Panc1 (cell line): ENCODE measurements at regions not wholly inside any gene's neighbourhood (a gene's known extent, or its start where the extent isn't known, plus 50 kb on each side); places are given as distances from the start of the nearest gene placed in this dataset.

ENCODE experiments used
- ATAC-seq: fragments of 200-7000 bp; cut with Tn5 transposase; 2 replicates; pipeline ENCODE4 v1.9.1; 2020; ENCODE audit warnings: mild to moderate bottlenecking, moderate library complexity
- BruUV-seq: library from RNA; stranded (reverse); fragments of 400-500 nt; replicated peaks from 2 replicates; lab custom pipeline; 2021; lab: Mats Ljungman, UMichigan
- CTCF ChIA-PET: fragments of 300-600 bp; sonication (Branson Sonifier 250); formaldehyde crosslinking; loops from one replicate; lab custom pipeline; 2022; ENCODE audit warnings: antibody characterized with exemption; lab: Charles Lee
- POLR2A ChIA-PET: fragments of 300-600 bp; sonication (Branson Sonifier 250); formaldehyde crosslinking; loops from one replicate; lab custom pipeline; 2022; ENCODE audit warnings: antibody characterized with exemption; lab: Charles Lee
- DNase-seq: peaks from one replicate; pipeline ENCODE4 v3.0.0-alpha.2; 2010; ENCODE audit warnings: low read depth, low spot score
- H3K27ac ChIP-seq: 2 replicates; pipeline ENCODE4 v1.5.1; 2011; ENCODE audit warnings: mild to moderate bottlenecking, low read length, inconsistent platforms
- H3K27me3 ChIP-seq: fragments of 200-500 bp; sonication (Bioruptor generic); 2 replicates; pipeline ENCODE4 v1.6.0; 2014; ENCODE audit warnings: low read length, inconsistent platforms; ENCODE audit not compliant: control insufficient read depth, insufficient read depth
- H3K36me3 ChIP-seq: fragments of 200-500 bp; sonication (Bioruptor generic); 2 replicates; pipeline ENCODE4 v1.5.1; 2014; ENCODE audit warnings: inconsistent platforms, mild to moderate bottlenecking, low read length, moderate library complexity; ENCODE audit not compliant: control insufficient read depth, insufficient read depth
- H3K4me1 ChIP-seq: 2 replicates; pipeline ENCODE4 v1.5.1; 2011; ENCODE audit warnings: inconsistent platforms, mild to moderate bottlenecking, low read length, moderate library complexity; ENCODE audit not compliant: control insufficient read depth, insufficient read depth
- H3K4me3 ChIP-seq, 2 experiments: 2 replicates each; pipeline ENCODE4 v1.5.1; 2011 to 2012; ENCODE audit warnings: low read depth in 2 of 2, low read length in 2 of 2, mild to moderate bottlenecking in 2 of 2, inconsistent platforms in 1 of 2, moderate library complexity in 1 of 2
- H3K9me3 ChIP-seq: fragments of 200-500 bp; sonication (Bioruptor generic); 2 replicates; pipeline ENCODE4 v1.5.1; 2014; ENCODE audit warnings: low read depth, mild to moderate bottlenecking, inconsistent platforms, low read length, moderate library complexity; ENCODE audit not compliant: control insufficient read depth, insufficient read depth
- CTCF ChIP-seq: fragments of 450-650 bp; IDR thresholded peaks from 2 replicates; pipeline ENCODE4 v1.5.1; 2017; ENCODE audit warnings: mild to moderate bottlenecking
- POLR2AphosphoS5 ChIP-seq: IDR thresholded peaks from 2 replicates; pipeline ENCODE4 v1.6.1; 2012; ENCODE audit warnings: mild to moderate bottlenecking, low read depth, low read length, moderate library complexity
- SIN3A ChIP-seq: IDR thresholded peaks from 2 replicates; pipeline ENCODE4 v1.6.1; 2012; ENCODE audit warnings: low read depth, mild to moderate bottlenecking, low read length, moderate library complexity, borderline replicate concordance; ENCODE audit not compliant: insufficient read depth
- TCF7L2 ChIP-seq: IDR thresholded peaks from 2 replicates; pipeline ENCODE4 v1.6.1; 2011; ENCODE audit warnings: mild to moderate bottlenecking, low read depth, low read length, inconsistent platforms
- in situ Hi-C: cut with HindIII; loops from 2 replicates; pipeline ENCODE4 v1.10.0; 2016; ENCODE audit warnings: low sequenced_read_pairs, low pct_unique_long_range_greater_than_20kb
- intact Hi-C: fragments of 100-400 bp; cut with micrococcal nuclease; formaldehyde crosslinking; loops from one replicate; pipeline ENCODE4 v1.10.0; 2022; ENCODE audit not compliant: unreplicated experiment
- TF ChIP-seq, protein P1 (sequence below), 2 experiments: IDR thresholded peaks; 2 replicates each; pipeline ENCODE4 v1.6.1; 2011 to 2012; ENCODE audit warnings: low read depth in 2 of 2, control low read depth in 1 of 2, low read length in 1 of 2, mild to moderate bottlenecking in 1 of 2, moderate library complexity in 1 of 2; ENCODE audit not compliant: insufficient read depth in 1 of 2

DNA sequence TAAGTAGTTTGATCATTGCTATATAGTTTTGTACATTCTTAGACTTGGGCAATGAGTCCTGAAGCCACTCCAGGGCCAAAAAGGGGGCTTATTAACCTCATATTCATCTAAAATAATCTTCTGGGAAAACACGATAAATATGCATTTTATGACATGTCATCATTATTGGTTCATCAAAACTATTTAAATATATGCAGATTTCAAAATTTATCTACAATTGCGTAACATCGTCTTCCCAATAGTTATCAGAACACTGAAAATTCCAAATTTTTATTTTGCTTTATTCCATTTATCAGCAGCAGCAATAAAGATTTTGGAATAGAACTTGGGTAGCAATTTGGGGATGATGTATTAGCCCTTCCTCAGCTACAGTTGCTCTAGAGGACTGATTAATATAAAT, 550.0 kb downstream of the IQCM start:
- ChIA-PET CTCF (no interaction called here), POLR2A (no interaction called here)

DNA sequence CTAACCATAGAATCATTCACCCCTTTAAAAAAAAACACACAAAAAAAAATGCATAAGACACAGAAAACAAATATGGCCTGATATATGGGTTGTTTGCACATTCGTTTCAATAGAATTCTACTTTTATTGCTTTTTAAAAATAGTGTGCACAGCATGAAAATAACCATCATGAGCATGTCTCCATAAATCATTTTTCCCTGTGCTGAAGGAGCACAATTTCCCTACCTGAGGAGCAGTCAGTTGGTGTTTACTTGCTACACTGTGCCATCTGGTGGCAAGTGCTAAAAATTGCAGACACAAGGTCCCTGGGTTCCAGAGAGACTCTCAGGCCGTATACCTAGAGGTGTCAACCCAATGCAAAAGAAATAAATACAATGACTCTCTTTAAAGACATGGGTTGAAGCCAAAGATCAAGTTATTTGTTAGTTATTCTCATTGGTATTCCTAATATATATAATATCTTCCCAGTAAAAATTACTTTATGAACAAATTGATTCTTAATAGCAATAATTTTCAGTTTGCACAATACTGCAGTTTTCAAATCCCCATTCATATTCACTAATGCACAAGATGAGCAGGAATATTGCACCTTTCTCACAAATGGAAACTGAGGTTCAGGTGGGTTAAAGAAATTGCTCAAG, 551.4 kb downstream of the IQCM start:
- Histone ChIP-seq H3K9me3 (no peaks in the 10 kb centered on the region), H3K4me1 (no peaks in the 10 kb centered on the region), H3K4me3 (no peak overlapping the region), H3K27me3 (no peaks in the 10 kb centered on the region), H3K36me3 (no peaks in the 10 kb centered on the region), H3K27ac (no peak overlapping the region)
- TF ChIP-seq CTCF (peak; percentile 69), TCF7L2 (no peak)
- intact Hi-C loops (no loop called here), in situ Hi-C loops (no loop called here)
- peak; percentile 76 for ATAC-seq
- CTCF ChIA-PET, result no interaction called here
- POLR2A ChIA-PET, result no interaction called here
- peak; percentile 22 for DNase-seq
- BruUV-seq, result no TSS peak

More for the DNA sequence above, 550.0 kb downstream of the IQCM start:
- intact Hi-C loops (no loop called here), in situ Hi-C loops (no loop called here)
- Histone ChIP-seq H3K4me1 (no peaks in the 10 kb centered on the region), H3K9me3 (no peaks in the 10 kb centered on the region), H3K36me3 (no peaks in the 10 kb centered on the region), H3K27ac (no peak overlapping the region), H3K4me3 (no peak overlapping the region), H3K27me3 (no peaks in the 10 kb centered on the region)
- DNase-seq, result no peak
- no peak for TF ChIP-seq CTCF
- TF ChIP-seq, protein P1, sequence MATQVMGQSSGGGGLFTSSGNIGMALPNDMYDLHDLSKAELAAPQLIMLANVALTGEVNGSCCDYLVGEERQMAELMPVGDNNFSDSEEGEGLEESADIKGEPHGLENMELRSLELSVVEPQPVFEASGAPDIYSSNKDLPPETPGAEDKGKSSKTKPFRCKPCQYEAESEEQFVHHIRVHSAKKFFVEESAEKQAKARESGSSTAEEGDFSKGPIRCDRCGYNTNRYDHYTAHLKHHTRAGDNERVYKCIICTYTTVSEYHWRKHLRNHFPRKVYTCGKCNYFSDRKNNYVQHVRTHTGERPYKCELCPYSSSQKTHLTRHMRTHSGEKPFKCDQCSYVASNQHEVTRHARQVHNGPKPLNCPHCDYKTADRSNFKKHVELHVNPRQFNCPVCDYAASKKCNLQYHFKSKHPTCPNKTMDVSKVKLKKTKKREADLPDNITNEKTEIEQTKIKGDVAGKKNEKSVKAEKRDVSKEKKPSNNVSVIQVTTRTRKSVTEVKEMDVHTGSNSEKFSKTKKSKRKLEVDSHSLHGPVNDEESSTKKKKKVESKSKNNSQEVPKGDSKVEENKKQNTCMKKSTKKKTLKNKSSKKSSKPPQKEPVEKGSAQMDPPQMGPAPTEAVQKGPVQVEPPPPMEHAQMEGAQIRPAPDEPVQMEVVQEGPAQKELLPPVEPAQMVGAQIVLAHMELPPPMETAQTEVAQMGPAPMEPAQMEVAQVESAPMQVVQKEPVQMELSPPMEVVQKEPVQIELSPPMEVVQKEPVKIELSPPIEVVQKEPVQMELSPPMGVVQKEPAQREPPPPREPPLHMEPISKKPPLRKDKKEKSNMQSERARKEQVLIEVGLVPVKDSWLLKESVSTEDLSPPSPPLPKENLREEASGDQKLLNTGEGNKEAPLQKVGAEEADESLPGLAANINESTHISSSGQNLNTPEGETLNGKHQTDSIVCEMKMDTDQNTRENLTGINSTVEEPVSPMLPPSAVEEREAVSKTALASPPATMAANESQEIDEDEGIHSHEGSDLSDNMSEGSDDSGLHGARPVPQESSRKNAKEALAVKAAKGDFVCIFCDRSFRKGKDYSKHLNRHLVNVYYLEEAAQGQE (IDR thresholded peaks at IDR 0.05; ENCODE audit: insufficient read depth in 1 of 2, low read depth in 2 of 2, low read length in 1 of 2), result no peak
- no peak for TF ChIP-seq TCF7L2
- TF ChIP-seq SIN3A, result no peak
- TF ChIP-seq POLR2AphosphoS5, result no peak
- ATAC-seq, result no peak
- no TSS peak for BruUV-seq
